HL-60 (cell line): ENCODE measurements at regions not wholly inside any gene's neighbourhood (a gene's known extent, or its start where the extent isn't known, plus 50 kb on each side); places are given as distances from the start of the nearest gene placed in this dataset.

Experiments used
- DNase-seq, 2 experiments: peaks; one replicate each; pipeline ENCODE4 v3.0.0-alpha.2; 2010 to 2020; ENCODE audit warnings: low read depth in 1 of 2, low spot score in 1 of 2
- H3K27ac ChIP-seq: fragments of 250-450 bp; sonication (Bioruptor Pico); replicated peaks from 2 replicates; pipeline ENCODE4 v1.5.1; 2020; ENCODE audit warnings: mild to moderate bottlenecking, moderate library complexity
- H3K27me3 ChIP-seq: fragments of 250-450 bp; sonication (Bioruptor Pico); 2 replicates; pipeline ENCODE4 v1.5.1; 2021; ENCODE audit warnings: mild to moderate bottlenecking, moderate library complexity; ENCODE audit not compliant: insufficient read depth, poor library complexity, severe bottlenecking
- H3K4me3 ChIP-seq: replicated peaks from 2 replicates; pipeline ENCODE4 v1.5.1; 2011; ENCODE audit warnings: mild to moderate bottlenecking, control low read depth, low read length; ENCODE audit not compliant: insufficient read depth
- GABPA ChIP-seq: IDR thresholded peaks from 2 replicates; pipeline ENCODE4 v1.6.1; 2012; ENCODE audit warnings: low read depth
- POLR2AphosphoS5 ChIP-seq: IDR thresholded peaks from 2 replicates; pipeline ENCODE4 v1.6.1; 2012; ENCODE audit warnings: low read depth
- REST ChIP-seq: IDR thresholded peaks from 2 replicates; pipeline ENCODE4 v1.6.1; 2012; ENCODE audit warnings: low read depth; ENCODE audit not compliant: insufficient replicate concordance
- SPI1 ChIP-seq: IDR thresholded peaks from 2 replicates; pipeline ENCODE4 v1.6.1; 2012; ENCODE audit warnings: low read depth, mild to moderate bottlenecking, borderline replicate concordance
- TF ChIP-seq, protein P1 (sequence below): IDR thresholded peaks from one replicate; pipeline ENCODE4 v1.5.1; 2011; ENCODE audit warnings: low read length, control low read depth, inconsistent platforms; ENCODE audit not compliant: insufficient read depth

- TF ChIP-seq, protein P1, sequence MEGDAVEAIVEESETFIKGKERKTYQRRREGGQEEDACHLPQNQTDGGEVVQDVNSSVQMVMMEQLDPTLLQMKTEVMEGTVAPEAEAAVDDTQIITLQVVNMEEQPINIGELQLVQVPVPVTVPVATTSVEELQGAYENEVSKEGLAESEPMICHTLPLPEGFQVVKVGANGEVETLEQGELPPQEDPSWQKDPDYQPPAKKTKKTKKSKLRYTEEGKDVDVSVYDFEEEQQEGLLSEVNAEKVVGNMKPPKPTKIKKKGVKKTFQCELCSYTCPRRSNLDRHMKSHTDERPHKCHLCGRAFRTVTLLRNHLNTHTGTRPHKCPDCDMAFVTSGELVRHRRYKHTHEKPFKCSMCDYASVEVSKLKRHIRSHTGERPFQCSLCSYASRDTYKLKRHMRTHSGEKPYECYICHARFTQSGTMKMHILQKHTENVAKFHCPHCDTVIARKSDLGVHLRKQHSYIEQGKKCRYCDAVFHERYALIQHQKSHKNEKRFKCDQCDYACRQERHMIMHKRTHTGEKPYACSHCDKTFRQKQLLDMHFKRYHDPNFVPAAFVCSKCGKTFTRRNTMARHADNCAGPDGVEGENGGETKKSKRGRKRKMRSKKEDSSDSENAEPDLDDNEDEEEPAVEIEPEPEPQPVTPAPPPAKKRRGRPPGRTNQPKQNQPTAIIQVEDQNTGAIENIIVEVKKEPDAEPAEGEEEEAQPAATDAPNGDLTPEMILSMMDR, result no peak
- TF ChIP-seq SPI1, result no peak
- no peak for TF ChIP-seq POLR2AphosphoS5
- TF ChIP-seq REST, result no peak
- TF ChIP-seq GABPA, result no peak
- DNase-seq, result no peak
- Histone ChIP-seq H3K27me3 (no peaks in the 10 kb centered on the region), H3K4me3 (no peak overlapping the region), H3K27ac (no peak overlapping the region)
Measured at GRCh38 chr15:47542312-47542989, 174.9 kb upstream of the SEMA6D start.

GRCh38 chr15:47548231-47548630 lies 169.1 kb upstream of the SEMA6D start:
- TF ChIP-seq, protein P1, result no peak
- TF ChIP-seq REST, result no peak
- no peak for TF ChIP-seq SPI1
- TF ChIP-seq GABPA, result no peak
- TF ChIP-seq POLR2AphosphoS5, result no peak
- H3K27me3 ChIP-seq, result no peaks in the 10 kb centered on the region
- H3K4me3 ChIP-seq, result no peak overlapping the region
- H3K27ac ChIP-seq, result no peak overlapping the region
- DNase-seq, result no peak

DNA sequence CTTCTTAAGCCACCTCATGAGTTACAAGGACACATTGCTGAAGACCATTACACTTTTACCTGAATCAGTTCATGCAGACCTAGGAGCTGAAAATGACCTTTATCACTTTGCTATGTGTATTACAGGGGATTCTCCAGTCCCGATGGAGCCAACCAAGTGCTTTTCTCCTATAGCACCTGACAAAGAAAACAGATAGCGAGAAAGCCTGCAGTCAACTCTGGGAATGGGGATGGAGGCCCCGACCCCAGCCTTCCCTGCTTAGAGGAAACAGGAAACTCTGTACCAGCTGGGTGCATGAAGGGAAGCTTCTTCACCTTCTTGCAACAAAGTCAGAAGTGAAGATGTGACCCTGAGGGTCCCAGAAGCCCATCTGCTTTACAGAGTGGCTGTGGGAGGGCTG lies 168.3 kb upstream of the SEMA6D start:
- TF ChIP-seq GABPA, result no peak
- Histone ChIP-seq H3K27me3 (no peaks in the 10 kb centered on the region), H3K4me3 (no peak overlapping the region), H3K27ac (no peak overlapping the region)
- no peak for DNase-seq

DNA sequence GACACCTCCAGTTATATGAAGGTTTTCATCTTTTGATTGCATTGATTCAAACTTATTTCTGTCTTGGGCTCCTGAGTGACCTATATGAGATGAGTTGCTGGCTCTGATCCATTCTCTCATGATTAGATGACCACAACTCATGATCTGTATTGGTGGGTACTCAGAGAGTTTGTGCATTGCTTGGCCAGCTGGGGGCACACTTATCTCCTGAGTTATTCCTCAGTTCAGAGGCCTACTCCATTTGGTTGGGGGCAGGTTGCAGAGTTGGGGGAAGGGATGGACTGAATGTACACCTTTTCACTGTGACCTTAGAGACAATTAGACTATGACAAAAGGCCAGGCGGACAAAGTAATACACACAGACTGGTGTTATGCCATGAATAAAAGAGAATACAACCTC lies 166.2 kb upstream of the SEMA6D start:
- TF ChIP-seq GABPA (no peak), REST (no peak), POLR2AphosphoS5 (no peak), SPI1 (no peak)
- TF ChIP-seq, protein P1, result no peak
- H3K4me3 ChIP-seq, result no peak overlapping the region
- no peaks in the 10 kb centered on the region for H3K27me3 ChIP-seq
- no peak for DNase-seq
- no peak overlapping the region for H3K27ac ChIP-seq
